GM21367 (cell line): ENCODE measurements at regions not wholly inside any gene's neighbourhood (a gene's known extent, or its start where the extent isn't known, plus 50 kb on each side); places are given as distances from the start of the nearest gene placed in this dataset.

ENCODE experiments used
- ATAC-seq: cut with Tn5 transposase; IDR thresholded peaks from one replicate; pipeline ENCODE4 v1.9.1; 2021; ENCODE audit not compliant: unreplicated experiment

DNA sequence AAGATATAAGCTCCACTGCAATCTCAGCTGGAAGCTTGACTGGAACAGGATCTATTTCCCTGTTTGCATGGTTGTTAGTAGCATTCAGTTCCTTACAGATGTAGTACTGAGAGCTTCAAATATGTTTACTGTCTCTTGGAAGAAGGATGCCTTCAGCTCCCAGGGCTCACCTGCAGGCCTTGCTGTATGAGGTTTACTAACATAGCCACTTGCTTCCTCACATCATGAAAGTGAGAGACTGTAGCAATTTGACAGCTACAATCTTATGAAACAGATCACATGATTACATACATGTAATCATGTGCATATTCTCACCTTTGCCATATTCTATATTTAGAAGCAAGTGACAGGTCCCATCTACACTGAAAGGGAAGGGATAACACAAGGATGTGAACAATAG is 458.1 kb upstream of the PCDH20 start:
- ATAC-seq, result no peak

DNA sequence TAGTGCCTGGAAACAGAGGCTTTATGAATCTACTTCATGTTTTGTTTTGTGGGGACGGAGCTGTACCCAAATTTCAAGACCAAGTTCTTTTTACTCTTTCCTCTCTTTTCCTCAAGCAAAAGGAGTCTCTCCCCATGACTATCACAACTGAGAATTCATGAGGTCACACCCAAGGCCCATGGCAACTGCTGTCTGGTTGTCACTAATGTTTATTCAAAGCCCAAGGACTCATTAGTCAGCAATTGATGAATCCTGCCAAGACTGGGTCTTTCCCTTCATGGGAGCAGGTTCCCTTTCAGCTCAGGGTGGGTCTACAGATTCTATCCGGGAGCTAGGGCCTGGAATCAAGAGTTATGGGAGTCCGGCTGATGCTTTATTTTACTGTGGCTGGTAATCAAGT is 441.5 kb upstream of the PCDH20 start:
- no peak for ATAC-seq

DNA sequence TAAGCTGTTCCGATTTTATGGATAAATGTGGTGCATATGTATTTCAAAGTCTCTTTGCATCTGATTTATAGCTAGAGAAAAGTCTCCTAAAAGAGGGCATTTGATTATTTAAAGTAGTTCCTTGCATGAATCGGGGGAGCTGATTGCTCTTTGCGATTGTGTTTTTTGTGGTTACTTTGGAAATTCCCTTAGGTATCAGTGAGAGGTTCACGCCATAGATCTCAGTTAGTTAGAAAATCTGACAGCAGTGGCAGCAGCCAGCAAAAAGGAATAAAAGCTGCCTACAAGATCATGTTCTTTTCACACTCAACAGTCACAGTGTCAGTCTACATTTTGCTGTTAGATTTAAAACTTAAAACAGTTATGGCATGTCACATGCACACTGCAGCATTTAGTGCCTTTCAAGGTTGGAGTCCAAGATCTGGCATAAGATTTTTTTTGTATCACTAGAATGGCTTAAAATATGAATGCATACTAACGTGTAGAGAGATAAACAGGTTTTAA is 436.5 kb upstream of the PCDH20 start:
- no peak for ATAC-seq

GRCh38 chr13:61850794-61851193 is 435.1 kb upstream of the PCDH20 start:
- ATAC-seq, result no peak

GRCh38 chr13:61838568-61838967 is 422.9 kb upstream of the PCDH20 start:
- no peak for ATAC-seq

GRCh38 chr13:61833228-61833627 is 417.6 kb upstream of the PCDH20 start:
- ATAC-seq, result no peak

DNA sequence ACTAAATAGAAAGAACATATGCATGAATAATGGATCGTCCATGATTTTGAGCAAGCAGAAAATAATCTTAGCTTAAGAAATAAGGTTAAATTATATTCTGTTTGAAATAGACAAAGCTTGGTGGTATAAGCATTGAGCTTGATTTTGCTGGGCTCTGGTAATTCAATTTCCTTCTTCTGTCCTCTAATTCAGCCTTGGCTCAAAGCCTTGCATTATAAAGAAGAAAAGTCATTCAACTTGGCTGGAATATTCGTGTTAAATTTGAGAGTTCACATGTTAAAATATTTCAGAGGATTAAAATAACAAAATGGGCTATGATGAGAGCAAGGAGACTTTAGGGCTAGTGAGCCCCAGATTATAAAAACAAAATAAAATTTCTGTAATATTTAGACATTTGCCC is 415.4 kb upstream of the PCDH20 start:
- ATAC-seq, result no peak

DNA sequence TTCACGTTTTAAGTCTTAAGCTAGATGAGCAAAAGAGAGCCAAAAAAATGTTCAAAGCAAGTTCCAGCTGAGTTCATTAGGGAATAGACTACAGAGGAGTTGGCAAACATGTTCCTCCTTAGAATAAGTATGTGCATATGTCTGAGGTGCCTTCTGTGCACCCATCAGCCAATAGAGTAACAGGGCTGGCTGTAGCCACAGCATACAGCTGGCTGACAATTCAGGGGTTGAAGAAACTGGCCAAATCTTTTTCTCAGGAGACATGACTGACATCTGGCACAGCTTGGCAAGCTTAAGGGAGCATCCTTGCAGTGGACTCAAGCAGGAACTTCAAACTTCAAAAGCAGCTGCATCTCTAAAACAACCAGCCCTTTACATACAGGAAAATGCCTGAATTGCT is 414.8 kb upstream of the PCDH20 start:
- ATAC-seq, result no peak

DNA sequence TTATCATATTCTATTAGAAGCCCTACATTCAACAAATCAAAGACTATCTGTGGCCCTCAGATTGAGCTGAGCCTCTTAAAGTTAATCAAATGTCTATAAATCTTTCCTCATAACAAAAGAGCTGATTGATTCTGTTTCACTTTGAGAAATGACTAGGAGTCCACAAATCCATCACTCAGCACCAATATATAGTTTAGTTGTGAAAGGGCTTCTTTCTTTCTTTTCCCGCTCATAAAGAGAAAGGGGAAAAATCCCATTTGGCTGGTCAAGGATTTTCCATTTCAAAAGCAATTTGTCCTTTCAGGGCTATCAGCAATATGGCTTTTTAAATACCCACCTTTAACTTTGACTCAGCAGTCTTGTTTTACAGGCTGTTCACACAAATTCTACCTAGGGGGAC is 408.5 kb upstream of the PCDH20 start:
- ATAC-seq, result no peak

- ATAC-seq, result no peak
Observed at GRCh38 chr13:61812286-61812685, 396.6 kb upstream of the PCDH20 start.

- no peak for ATAC-seq
Observed at GRCh38 chr13:61810065-61810464, 394.4 kb upstream of the PCDH20 start.

GRCh38 chr13:61797397-61797796 is 381.7 kb upstream of the PCDH20 start:
- ATAC-seq, result no peak

- no peak for ATAC-seq
Observed at GRCh38 chr13:61795580-61795979, 379.9 kb upstream of the PCDH20 start.

- ATAC-seq, result no peak
Observed at GRCh38 chr13:61779456-61779855, 363.8 kb upstream of the PCDH20 start.

DNA sequence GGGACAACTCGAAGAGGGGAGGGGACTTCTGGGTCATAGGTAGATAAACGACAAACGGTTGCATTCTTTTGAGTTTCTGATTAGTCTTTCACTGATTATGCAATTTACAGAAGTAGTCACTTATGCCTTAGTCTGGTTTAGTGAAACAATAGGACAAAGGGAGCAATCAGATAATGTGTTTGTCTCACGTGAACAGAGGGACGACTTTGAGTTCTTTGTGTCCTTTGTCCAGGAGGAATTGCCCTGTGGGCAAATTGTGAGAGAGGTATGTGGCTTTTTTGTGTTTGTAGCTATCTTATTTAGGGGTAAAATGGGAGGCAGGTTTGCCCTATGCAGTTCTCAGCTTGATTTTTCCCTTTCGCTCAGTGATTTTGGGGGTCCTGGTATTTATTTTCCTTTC is 362.9 kb upstream of the PCDH20 start:
- ATAC-seq, result no peak

DNA sequence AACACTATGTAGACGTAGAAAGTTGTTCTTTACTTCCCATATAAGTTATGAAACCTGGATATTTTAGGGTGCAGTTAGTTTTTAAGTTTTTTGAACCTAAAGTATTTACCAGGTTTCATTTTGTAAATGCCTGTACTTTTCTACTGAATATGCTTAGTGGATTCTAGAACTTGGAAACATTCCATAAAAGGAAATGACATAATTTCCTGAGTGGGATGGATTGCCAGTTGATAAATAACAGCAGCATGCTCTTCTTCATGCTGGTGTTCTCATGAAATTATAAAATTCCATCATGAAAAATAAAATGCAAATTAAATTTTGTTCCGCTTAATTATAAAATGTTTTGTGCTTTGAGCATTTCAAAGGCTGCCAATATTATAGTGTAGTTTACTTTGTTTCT is 362.2 kb upstream of the PCDH20 start:
- ATAC-seq, result no peak

DNA sequence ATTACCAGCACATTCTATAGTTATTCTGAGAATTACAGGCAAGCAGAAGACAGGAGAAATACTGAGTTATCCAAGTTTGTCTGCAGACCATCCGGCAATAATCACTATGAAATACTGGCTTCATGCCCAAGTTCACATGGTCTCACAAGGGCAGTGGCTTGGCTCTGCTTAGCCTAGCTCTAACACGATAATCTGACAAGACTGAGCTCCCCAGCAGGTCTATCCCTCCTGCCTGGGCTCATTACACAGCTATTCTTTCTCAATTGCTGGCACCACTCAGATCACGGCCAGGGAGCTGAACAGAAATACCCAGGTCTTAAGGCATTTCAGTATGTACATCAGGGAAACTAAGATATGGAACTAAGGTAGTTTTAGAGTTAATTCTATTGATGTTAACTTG is 361.6 kb upstream of the PCDH20 start:
- no peak for ATAC-seq

DNA sequence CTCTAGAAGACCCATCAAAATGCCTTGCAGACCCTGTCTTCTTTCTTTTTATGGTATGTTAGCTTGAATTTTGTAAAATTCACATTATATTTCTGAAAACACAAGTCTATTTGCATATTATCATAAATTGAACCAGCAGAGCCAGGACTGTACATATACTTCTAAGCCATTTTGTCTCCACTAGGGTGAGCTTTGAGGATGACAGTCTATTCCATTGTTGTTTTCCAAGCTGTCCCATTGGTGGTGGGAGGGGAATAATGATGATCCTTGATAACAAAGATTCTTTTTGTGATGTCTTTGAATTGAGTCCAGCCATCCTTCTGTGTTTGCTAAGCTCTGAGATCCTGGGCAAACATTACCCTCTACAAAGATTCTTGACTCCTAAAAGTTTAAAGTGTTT is 359.3 kb upstream of the PCDH20 start:
- no peak for ATAC-seq

DNA sequence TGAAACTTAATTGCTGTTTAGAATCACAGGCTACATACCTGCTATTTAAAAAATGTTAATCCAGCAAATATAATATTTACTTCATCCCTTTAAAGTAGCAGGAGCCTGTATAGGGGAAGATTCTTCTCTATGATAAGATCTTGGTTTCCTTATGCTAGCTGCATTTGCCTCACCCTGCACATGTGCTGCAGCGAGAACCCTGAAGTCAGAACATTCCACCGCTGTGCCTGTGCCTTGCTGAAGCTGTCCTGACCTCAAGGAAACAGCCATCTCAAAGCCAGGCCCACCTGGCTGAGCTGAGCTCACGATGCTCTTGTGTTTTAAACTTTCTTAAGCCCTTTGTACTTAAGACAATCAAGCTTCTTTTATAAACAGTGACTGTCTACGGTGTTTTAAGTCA is 355.0 kb upstream of the PCDH20 start:
- ATAC-seq, result no peak

GRCh38 chr13:61768175-61768574 is 352.5 kb upstream of the PCDH20 start:
- no peak for ATAC-seq

DNA sequence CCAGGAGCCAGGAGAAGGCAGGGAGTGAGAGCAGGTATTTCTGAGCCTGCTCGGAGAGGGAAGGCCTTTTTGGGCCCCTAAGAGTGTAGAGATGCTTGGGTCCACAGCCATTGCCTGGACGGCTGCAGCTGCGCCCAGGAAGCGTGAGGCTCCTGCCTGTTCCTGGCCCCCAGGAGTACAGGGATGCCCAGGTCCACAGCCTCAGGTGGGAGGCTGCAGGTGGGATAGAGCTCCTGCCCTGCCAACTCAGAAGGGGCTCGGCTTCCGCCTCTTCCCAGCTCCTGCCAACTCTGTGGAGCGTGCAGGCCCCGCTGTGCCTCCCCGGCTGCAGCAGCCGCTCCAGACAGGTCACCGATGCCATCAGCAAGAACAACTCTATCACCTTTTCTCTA is 351.0 kb upstream of the PCDH20 start:
- no peak for ATAC-seq

DNA sequence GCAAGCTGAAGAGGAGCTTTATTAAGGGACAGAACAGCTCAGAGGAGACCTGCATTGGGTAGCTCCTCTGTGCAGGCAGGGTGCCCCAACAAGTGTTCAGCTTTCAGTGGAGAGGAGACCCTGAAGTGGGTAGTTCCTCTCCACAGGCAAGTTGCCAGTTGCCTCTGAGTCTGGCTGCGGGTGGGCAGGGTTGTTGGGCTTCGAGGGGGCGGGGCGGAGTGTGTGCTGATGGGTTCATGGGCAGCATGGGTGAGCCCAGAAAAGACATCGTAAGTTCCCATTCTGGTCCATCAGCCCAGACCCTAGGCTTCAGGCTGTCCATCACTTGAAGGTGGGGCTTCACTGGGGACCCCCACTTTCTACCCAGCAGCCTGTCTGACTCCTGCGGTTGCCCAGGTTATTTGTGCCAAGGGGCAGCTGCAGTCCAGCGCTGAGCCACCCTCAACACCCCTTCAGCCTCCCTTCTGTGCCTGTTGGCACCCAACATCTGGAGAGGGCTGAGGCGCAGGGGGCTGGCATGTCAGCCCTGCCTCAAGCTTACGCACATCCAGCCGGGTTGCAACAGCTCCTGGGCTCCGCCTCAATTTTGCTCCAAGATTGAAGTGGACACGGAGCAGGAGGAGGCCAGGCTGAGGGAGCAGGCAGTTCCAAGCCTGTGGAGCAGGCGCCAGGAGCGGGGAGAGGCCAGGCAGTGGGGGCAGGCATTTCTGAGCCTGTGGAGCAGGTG is 350.5 kb upstream of the PCDH20 start:
- no peak for ATAC-seq

- no peak for ATAC-seq
Observed at GRCh38 chr13:61765181-61765742, 349.6 kb upstream of the PCDH20 start.
